ENCODE measurements at regions not wholly inside any gene's neighbourhood (a gene's known extent, or its start where the extent isn't known, plus 50 kb on each side); places are given as distances from the start of the nearest gene placed in this dataset.

DNA sequence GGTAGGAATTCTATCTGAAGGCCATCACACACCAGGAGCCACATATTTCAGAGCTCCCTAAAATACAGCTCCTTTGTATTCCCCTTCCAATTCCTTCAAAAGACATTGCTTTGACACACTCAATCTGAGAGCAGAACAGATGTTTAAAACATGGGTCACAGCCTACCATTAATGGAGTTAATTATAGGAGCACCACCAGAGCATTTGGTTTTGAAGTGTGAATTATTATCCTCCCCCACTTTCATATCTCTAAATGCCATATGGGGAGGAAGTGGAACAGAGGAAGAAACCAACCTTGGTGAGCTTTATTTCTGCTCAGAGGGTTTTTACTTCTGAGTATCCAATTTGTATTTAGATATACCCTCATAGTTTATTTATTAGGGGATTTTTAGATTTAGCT is 50.7 kb upstream of the TNFRSF21 start:
- DNase-seq, result no peak

GRCh38 chr6:47362857-47363461 is 53.3 kb upstream of the TNFRSF21 start:
- no peak for DNase-seq

DNA sequence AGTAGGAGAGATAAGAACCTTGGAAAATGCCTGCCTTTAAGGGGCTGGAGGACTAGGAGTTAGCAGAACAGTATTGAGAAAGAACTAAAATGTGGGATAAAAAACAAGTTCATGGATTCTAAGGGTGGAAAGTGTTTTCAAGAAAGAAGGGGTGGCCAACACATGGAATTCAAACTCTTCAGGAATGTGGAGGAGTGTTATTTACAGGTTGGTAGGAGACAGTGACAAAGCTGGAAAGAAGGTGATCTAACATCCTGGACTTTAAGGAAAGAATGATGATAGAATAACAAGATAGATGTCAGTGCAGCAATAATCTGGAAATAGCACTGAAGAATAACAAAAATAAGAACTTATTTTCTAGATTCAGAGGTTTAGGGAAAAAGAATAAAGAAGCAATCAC is 54.0 kb upstream of the TNFRSF21 start:
- peak; percentile 70 for DNase-seq

DNA sequence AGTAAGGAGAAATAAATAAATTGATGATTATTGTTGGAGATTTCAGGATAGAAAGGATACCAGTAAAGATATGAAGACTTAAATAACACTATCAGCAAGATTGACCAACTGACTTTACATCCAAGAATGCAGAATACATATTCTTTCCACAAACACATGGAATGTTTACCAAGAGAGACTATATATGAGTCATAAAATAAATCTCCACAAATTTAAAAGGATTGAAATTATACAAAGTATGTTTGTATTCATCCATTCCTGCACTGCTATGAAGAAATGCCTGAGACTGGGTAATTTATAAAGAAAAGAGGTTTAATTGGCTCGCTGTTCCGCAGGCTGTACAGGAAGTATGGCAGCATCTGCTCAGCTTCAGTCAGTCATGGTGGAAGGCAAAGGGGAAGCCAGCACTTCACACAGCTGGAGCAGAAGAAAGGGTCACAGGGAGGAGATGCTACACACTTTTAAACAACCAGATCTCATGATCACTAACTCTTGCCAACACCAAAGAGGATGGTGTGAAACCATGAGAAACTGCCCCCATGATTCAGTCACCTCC is 56.7 kb upstream of the TNFRSF21 start:
- no peak for DNase-seq

DNA sequence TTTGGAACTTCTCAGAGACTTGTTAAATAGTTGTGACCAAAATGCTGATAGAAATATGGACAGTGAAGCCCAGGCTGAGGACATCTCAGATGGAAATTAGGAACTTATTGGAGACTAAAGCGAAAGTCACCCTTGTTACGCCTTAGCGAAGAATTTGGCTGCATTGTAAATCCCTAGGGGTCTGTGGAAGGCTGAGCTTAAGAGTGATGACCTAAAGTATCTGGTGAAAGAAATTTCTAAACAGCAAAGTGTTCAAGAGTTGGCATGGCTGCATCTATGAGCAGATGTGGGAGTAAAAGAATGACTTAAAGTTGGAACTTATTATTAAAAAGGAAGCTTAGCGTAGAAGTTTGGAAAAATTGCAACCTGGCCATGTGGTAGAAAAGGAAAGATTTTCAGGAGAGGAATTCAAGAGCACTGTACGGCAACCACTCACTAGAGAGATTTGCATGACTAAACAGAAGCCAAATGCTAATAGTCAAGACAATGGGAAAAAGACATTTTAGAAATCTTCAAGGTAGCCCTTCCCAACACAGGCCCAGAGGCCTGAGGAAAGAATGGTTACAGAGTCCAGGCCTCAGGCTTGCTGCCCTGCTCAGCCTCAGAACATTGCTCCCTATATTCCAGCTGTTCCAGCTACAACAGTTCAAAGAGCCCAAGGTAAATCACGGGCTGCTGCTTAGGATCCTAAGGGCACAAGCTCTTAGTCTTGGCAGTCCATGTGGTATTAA is 61.6 kb upstream of the TNFRSF21 start:
- no peak for DNase-seq

DNA sequence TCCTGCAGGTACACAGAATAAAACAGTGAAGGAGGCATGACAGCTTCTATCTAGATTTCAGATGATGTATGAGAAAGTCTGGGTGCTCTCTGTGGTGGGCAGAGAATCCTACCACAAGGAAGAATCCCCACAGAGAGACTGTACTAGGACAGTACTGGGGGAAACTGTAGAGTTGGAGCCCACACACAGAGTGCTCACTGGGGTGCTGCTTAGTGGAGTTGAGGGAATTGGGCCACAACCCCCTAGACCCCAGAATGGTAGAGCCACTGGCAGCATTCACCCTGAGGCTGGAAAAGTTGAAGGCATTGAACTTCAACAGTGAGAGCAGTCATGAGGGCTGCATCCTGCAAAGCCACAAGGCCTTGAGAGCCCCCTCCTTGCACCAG is 62.2 kb upstream of the TNFRSF21 start:
- no peak for DNase-seq

DNA sequence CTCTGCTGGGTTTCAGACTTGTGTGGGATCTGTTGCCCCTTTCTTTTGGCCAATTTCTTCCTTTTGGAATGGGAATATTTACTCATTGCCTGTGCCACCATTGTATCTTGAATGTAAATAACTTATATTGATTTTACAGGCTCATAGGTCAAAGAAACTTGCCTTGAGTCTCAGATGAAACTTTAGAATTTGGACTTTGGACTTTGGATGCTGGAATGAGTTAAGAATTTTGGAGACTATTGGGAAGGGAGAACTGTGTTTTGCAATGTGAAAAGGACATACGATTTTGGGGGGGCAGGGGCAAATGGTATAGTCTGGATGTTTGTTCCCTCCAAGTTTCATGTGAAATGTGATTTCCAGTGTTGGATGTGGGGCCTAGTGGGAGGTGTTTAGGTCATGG is 62.6 kb upstream of the TNFRSF21 start:
- no peak for DNase-seq

DNA sequence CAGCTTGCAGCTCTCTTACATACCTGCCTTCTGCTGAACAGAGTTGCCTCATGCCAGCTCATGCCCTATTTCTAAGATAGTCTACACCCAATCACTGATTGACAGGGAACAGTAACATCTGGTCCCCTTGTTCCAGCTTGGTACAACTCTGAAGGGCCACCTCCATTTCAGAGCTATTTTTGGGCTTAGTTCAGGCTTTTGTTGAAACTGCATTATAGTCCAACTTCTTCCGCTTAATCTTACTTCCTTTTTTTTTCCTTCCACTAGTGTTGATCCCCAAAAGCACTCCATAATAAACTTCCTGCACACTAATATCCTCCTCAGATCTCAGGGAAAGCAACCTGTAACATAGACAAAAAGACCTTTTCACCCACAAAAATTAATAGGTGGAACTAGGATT is 65.7 kb upstream of the TNFRSF21 start:
- DNase-seq, result no peak

GRCh38 chr6:47376930-47377329 is 67.2 kb upstream of the TNFRSF21 start:
- DNase-seq, result no peak

DNA sequence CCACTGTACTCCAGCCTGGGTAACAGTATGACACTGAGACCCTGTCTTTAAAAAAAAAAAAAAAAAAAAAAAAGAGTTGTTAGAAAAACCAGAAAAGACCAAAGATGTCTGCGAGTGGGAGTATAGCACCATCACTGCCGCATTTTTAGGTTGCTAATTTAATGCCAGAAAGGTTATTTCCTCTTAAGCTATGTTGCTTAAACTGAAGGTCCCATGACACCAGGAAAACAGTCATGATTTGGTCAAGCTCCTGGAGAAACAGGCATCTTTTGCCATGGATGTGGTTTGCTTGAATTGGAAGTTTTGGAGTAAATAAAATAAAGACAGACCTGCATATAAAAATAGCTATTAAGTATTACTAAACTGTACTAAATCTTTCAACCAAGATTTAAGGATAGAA is 68.3 kb upstream of the TNFRSF21 start:
- no peak for DNase-seq

DNA sequence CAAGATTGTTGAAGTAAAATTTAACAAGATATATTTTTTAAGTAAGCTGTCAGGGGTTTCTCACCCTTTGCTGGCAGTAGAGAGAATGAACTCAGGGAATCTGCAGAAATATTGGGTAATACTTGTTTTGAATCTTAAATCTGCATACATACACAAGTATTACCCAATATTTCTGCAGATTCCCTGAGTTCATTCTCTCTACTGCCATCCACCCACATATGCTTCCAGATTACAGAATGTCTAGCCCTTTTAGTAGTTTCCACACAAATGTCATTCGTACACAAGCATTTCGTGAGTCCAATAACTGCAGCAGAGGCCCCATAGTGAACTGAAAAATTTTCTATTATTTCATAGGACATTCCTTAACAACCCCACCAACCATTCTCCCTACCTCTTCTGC is 69.6 kb upstream of the TNFRSF21 start:
- no peak for DNase-seq

GRCh38 chr6:47380251-47380650 is 70.5 kb upstream of the TNFRSF21 start:
- no peak for DNase-seq

DNA sequence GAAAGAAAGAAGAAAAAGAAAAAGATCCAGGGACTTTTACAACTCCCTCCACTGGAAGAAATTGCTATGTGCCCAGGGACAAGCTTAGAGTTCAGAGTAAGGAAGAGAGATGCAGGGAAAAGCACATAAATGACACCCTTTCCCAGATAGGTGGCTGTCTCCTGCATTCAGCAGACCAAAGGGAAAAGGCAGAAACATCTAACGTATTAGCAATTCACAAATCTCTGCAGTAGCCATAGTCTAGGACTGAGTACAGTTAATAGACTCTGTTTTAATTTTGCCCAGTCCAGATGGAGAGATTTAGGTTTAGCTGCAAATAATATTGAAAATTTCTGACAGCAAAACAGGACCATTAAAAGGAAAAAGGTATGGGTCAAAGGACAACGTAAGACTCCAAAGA is 71.3 kb upstream of the TNFRSF21 start:
- no peak for DNase-seq

- no peak for DNase-seq
Measured at GRCh38 chr6:47383360-47383759, 73.7 kb upstream of the TNFRSF21 start.

GRCh38 chr6:47391675-47392074 is 82.0 kb upstream of the TNFRSF21 start:
- no peak for DNase-seq

DNA sequence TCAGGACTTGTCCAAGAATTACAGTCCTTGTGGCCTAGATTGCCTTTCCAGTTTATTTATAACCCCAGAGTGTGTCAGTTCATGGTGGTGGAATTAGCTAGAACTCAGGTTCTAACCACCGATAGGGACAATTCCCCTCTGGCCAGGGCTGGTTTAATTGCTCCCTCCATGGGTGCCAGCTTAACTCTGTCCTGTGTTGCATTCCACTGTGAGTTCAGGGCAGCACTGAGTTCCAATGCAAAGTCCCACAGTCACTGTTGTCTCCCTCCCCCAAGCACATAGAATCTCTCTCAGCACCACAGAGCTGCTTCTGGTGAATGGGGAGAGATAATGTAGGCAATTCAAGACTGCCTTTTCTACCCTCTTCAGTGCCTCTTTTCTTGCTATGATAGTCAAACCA is 82.5 kb upstream of the TNFRSF21 start:
- no peak for DNase-seq

DNA sequence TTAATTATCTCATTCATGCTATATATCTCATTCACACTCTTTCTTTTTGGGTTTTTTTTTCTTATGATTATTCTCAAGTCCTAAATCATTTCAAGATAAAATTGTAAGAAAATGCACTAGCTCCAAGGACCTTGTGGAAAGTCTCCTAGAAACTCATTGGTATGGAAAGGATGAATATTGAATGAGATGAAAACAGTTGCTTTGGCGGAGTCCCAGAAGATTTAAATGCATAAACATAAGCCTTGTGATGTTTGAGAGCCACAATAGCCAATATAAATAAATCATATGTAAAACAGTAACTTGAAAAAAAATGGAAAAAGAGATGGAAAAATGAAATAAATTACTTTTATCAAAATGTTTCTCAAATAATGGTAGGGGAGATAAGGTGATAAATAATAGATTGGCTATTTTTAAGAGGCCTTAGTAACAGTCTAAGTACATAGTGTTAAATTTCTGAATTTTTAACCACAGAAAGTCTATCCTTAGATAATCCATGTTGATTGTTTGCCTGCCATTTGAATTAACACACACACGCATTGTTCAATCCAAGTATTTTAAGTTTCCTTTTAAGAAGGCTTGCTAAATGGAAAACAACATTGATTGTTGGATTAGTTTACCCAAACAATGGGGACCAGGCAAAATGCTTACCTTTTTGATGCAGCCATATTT is 81.1 kb upstream of the CD2AP start:
- no peak for DNase-seq

DNA sequence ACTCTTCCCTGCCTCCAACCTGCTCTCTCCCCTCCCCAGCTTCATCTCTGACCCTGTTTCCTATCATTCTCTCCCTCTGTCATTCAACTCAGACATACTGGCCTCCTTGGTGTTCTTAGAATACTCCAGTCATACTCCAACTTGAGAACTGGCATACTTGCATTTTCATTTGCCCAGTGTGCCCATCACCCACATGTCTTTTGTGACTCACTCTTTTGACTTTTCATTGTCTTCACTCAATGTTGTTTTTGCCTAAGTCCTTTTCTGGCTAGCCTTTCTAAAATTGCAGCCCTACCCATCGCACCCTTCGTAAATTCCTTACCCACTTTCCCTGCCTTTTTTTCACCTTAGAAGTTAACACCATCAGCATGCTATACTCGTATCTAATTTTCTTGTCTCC is 77.0 kb upstream of the CD2AP start:
- no peak for DNase-seq

DNA sequence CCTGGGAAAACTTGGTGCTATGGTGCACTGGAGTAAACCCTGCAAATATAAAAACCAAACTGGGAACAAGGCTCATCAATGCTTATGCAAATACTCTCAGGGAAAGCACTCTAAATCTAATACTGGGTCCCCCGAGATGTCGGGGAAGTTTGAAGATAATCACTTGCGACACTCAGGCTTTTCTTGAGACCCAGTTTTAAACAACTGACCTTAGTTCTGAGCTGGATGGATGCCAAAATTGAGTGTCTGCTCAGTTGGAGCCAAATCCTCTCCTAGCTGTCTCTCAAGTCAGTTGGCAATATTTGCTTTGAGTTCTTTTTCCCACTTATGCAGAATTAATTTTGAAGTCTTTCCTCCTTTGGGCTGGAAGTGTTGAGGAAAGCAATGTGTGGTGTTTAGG is 75.5 kb upstream of the CD2AP start:
- no peak for DNase-seq

GRCh38 chr6:47403056-47403455 is 74.5 kb upstream of the CD2AP start:
- no peak for DNase-seq

DNA sequence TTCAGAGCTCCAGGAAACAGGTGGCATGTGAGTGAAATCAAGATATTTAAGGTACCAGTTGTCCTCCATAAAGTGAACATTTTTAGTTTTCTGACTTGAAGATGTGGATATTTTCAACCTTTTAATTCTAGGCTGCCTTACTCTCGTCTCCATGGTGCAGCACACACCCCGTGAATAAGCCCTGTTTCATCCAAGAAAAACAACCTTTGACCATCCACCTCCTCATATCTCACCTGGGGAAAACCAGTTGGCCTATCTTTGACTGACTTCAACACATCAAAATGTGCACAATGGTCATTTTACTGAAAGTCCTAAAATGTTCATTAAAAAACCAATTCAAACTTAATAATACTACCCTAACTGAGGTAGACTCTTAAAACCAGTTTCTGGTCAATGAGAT is 73.8 kb upstream of the CD2AP start:
- no peak for DNase-seq

GRCh38 chr6:47404435-47404834 is 73.2 kb upstream of the CD2AP start:
- DNase-seq, result no peak

GRCh38 chr6:47405273-47405672 is 72.3 kb upstream of the CD2AP start:
- DNase-seq, result no peak
